Posterior vena cava (tissue), 2 donors: ENCODE measurements at regions not wholly inside any gene's neighbourhood (a gene's known extent, or its start where the extent isn't known, plus 50 kb on each side); places are given as distances from the start of the nearest gene placed in this dataset.
"Not testable (repeated sequence)": the region's sequence is repeated elsewhere in the genome, so short reads cannot be mapped to it uniquely, and the experiment has no call there.

Experiments
- DNase-seq: peaks from one replicate; pipeline ENCODE4 v3.0.0-alpha.2; 2020; ENCODE audit warnings: low spot score
- intact Hi-C, 2 donors: fragments of 100-400 bp; cut with DNase I; formaldehyde crosslinking; loops; one replicate each; pipeline versions ENCODE4 v1.14.1 to v1.14.2; 2022 to 2023
- donor health status: DM: yes; HTN: yes; CAD: no.
- donor health status: DM: yes; HTN: yes; CAD: no.

DNA sequence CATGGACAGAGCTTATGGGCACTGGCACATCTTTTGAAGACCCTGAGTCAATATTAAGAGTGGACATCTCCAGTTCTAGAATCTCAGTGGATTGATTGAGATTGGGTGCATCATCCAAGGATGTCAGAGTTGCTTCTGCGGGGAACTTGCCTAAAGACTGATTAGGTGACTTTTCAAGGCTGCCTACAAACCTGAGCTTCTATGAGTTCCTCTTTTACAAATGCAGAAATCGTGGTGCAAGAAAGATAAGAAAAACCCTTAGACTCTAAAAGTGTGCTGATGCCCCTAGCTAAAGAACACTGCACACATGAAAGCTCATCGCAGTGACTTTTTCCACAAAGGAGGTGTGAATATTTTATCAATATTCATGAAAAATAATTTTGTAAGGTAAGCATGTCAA lies 86.8 kb upstream of the NEDD4L start:
- DNase-seq: no peak
- intact Hi-C loops: no loop called here

DNA sequence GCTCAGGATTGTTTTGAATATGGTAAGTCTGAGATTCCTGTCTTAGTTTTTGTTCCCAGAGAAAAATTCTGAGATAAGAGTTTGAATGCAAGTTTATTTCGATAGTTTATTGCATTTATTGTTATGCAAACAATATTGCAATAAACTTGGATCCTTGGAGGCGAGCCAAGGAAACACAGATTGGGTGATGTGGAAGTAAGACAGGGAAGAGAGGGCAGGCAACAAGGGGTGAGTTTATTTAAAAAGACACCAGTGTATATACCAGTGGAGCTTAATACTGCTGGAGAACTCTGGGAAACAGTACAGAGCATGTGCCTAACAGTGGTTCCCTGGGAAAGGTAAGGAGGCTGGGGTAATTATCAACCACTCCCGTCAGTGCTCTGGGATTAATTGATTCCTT lies 87.5 kb upstream of the NEDD4L start:
- DNase-seq: no peak
- intact Hi-C loops: no loop called here

DNA sequence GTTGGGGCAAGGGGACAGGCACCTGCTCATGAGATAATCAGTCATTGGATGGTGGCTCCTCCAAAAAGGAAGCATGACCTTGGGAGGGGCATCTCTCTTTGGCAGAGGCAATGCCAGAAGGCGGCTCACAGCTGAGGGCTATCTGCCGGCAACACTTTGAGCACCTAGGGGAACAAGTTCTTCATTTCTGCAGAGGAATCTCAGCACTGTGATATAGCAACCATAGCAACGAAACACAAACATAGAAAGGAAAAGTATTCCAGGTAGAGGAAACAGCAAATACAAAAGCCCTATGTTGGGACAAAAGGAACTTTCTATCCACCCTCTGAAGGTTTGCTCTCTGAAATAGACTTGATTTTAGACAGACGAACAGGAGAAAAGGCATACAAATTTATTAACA lies 89.1 kb upstream of the NEDD4L start:
- intact Hi-C loops: no loop called here
- no peak for DNase-seq

DNA sequence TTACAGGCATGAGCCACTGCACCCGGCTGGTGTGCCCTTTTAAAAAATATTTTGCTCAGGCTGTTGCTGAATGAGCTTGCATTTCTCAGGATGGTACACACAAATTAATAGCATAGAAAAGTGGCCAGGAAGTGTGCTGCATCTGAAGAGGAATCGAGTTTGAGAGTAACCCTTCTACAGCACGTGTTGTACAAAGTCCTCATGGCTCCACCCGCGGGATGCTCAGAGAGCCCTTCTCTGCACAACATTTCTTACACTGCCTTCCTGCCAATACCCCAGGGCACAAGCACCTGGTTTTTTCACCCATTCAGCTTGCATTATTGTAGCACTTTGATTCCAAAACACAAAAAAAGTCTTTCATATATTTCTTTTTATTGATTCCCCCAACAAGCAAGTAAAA lies 90.1 kb upstream of the NEDD4L start:
- no peak for DNase-seq
- intact Hi-C loops: no loop called here

DNA sequence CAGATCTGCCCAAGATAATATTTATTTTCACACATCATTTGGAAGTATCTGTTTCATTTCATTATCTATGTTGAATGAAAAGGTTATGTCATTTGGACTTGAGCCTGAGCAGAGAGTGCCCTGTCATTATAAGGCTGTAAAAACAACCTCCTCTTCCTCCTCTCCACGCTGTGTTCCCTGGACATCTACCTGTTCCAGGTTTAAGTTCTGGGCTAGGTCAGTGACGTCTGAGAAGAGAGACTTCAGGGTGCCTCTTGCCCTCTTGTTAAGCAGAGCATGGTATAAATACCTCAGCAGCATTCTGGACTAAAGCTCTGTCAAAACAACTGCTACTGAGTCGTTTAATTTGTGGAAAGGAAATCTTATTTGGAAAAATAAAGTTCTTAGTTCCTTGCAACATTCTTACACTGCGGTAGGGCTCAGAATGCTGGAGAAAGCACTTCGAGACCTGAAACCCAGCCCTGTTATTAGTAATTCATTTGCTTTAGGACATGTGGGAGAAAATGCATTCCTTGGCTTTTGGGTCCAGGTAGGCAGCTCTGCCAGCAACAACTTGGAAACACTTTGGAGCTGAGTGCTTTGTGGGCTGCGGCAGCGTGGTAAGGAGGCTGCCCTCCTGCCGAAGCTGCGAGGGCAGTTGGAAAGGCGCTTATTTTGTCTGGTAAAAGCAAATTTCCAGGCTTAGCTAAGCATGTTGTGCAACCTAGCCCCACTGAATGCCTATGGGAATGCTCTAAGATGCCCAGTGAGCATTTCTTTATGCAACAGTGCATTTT lies 91.8 kb upstream of the NEDD4L start:
- intact Hi-C loops: no loop called here
- no peak for DNase-seq

DNA sequence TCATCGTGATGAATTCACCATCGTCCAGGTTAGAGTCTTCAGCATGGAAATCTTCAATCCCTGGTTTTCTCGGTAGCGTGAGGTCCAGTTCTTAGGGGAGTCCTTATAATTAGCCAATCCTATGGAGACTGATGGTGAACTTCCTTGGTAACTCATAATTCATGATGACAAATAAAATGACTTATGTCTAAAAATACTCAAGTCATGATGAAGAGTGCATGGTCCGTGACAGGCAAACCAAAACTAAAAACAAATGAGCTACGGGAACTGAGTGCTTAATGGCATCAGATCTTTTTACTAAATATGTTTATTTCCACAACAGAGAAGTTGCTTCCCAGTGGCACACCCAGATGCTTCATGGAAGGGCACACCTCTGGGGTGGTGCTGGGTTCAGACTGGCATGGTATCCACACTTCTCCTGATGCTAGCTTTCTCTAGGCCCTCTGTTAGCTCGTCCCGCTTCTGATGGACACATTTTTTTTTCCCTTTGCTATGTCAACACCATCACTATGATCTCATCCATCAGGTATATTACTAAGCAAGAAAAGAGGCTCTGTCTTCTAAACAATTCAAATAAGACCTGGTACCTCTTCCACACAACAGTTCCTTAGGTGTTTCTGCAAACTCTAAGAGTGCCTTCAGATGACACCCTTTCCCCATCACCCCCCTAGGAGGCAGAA lies 92.8 kb upstream of the NEDD4L start:
- DNase-seq: no peak
- intact Hi-C loops: no loop called here

DNA sequence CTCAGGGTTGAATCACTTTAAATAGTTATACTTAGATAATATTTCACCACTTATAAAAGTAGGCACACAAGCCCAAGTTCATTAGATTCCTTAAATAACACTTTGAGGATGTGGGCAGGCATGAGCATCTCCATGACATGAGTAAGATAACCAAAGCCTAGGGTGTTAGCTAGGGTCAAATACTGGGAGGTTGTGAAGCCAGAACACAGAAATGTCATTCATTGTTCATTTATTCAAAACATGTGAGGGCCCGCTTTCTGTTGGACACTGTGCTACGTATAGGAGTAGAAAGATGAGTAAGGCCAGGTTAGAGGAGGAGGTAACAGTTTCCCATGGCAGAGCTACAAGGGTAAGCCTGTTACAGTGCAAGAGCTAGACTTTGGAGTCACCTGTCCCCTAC lies 93.5 kb upstream of the NEDD4L start:
- intact Hi-C loops: no loop called here
- no peak for DNase-seq

DNA sequence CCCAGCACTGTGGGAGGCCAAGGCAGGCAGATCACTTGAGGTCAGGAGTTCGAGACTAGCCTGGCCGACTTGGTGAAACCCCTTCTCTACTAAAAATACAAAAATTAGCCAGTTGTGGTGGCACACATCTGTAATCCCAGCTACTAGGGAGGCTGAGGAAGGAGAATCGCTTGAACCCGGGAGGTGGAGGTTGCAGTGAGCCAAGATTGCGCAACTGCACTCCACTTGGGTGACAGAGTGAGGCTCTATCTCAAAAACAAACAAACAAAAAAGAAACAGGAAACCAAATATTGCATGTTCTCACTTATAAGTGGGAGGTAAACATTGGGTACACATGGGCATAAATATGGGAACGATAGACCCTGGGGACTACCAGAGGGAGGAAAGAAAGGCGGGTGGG lies 94.7 kb upstream of the NEDD4L start:
- intact Hi-C loops, DNase-seq: not testable (repeated sequence)

DNA sequence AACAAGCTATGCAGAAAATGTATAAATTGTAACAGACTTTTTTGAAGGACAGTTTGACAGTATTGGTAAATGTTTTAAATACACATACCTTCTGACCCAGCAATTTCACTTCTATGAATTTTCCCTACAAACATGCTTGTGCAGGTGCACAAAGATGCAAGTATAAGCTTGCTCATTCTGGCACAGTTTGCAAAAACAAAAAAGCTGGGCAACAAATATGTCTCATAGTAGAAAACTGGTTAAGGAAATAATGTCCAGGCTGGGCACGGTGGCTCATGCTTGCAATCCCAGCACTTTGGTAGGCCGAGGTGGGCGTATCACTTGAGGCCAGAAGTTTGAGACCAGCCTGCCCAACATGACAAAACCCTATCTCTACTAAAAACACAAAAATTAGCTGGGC lies 96.9 kb upstream of the NEDD4L start:
- DNase-seq: no peak
- intact Hi-C loops: no loop called here

DNA sequence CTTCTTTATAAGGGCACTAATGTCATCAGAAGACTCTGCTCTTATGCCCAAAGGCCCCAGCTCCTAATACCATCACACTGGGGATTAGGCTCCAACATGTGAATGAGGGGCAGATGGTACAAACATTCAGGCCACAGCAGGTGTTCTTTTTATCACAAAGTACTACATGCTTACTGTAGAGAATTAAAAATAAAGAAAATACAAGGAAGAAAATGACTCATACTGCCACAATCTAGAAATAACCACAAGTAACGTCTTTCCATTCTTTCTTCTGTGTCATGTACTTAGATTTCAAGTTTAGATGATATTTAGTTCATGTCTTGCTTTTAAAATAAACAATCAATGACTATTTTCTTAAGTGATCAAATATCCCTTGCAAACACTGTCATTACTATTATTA lies 100.3 kb upstream of the NEDD4L start:
- no peak for DNase-seq
- intact Hi-C loops: no loop called here

DNA sequence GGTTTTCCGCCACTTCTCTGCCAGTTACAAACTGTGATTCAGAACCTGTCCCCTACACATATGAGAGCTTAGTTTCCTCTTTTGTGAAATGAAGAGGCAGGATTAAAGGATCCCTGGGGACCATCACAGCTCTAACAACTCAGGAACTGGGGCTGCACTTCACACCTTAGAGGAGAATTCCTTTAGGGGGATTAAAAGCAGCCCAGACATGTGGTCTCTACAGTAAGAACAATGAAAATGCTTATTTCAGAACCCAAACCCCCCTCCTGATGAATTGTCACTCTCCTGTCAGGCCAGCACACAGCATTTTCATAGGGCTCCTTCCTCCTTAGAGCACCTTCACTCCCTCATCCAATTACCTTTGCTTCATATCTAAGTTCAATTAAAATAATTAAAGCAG lies 101.5 kb upstream of the NEDD4L start:
- intact Hi-C loops: no loop called here
- no peak for DNase-seq

DNA sequence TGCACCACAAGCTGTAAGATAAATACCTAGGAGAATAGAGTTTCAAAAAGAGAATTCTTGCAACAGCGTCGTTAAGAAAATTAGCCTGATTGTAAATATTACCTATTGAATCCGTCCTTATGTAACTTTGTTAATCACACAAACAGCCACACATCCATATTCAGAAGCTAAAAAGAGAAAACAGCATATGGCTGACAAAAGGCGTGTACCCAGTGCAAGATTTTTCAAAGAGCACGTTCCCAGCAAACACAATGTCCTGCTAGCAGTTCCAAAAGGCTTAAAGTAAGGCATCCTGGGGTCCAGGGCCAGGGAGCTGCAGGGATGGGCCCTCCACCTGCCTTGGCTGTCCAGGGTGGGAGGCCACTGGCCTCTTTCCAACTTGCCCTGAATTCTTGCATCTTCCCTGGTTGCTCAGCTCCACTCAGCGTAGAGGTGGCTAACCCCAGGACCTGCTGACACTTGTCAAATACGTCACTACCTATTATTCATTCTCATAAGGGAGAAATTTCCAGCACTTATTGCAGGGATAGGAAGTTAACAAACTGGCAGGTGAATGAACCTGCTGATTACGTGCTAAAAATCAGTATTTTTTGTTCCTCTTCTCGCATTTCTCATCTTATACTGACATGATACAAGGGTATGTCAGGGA lies 102.1 kb upstream of the NEDD4L start:
- DNase-seq: no peak
- intact Hi-C loops: no loop called here

DNA sequence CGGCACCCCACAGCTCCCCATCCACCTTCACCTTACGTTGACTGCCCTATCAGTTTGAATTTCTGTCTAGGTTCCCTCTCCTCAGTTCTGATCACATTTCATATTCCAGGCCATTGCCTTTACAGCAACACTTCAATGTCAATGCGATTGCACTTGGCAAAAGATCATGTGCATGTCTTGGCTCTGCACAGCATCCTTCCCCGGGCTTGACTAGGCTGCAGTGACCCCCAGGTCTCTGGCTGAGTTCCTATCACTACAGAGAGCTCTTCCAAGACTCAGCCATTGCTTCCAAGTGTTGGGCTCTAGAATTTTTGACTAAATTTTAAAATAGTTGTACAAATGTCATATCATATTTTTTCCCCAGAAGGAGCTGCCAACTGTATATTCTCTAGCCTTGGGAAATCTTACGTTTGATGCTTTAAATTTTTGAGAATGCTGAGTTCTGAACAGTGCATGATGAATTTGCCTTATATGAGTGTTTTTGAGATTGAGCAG lies 103.8 kb upstream of the NEDD4L start:
- intact Hi-C loops: no loop called here

DNA sequence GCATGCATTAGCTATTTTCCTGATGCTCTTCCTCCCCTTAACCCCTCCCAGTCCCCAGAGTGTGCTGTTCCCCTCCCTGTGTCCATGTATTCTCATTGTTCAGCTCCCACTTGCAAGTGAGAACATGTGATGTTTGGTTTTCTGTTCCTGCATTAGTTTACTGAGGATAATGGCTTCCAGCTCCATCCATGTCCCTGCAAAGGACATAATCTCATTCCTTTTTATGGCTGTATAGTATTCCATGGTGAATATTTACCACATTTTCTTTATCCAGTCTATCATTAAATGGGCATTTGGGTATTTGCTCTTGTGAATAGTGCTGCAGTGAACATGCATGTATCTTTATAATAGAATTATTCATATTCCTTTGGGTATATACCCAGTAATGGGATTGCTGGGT lies 109.7 kb upstream of the NEDD4L start:
- intact Hi-C loops, DNase-seq: not testable (repeated sequence)

More for the DNA sequence above, 103.8 kb upstream of the NEDD4L start:
- DNase-seq: no peak

DNA sequence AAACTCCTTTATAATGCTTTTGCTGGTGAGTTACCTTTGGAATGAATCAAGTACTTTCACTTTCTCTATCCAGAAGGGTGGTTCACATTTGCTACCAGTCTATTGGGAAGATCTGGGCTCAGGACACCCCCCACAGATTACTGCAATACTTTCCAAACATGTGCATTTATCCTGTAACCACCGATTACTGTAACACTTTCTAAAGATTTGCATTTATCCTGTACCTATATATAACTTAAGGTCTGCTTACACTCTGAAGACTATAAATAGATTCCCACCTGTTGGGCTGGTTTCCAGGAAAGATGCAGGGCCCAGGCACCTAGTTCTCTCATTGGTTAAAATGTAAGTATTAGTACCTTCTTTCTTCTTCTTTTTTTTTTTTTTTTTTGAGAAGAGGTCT lies 113.0 kb upstream of the NEDD4L start:
- intact Hi-C loops: no loop called here

DNA sequence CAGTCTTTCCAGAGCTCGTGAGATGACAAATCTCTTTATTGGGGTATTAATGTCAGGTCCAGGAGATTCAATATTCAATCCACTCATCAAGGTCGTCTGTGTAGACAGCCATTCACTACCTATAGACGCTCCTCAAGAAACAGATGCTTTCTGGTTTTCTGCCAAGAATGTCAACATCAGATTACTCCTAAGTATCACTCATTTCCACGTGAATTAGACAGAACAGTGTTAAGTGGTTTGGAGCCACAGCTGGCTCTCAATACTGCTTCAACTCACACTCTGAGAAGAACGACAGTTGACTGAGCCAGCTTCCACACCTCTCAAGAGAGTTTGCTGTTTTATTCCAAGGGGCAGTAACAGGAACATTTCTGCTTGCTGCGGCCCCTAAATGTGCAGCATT lies 113.5 kb upstream of the NEDD4L start:
- intact Hi-C loops: no loop called here
- no peak for DNase-seq

More for the DNA sequence above, 113.0 kb upstream of the NEDD4L start:
- no peak for DNase-seq

DNA sequence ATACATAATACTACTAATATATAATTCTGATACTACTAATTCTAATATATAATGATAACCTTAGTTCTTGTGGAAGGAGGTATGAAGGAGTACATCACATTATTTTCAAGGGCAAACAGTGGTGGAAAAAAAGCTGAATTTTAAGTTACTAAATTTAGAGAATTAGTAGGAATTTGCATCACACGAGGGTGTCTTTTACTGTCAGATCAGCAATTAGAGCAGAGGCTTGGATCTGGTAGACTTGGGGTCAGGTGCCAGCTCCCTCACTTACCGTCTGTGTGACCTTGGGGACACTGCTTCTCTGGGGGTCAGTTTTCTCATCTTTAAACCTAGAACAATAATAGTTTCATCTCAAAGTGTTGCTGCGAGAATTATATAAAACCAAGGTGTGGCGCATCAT lies 114.1 kb upstream of the NEDD4L start:
- DNase-seq: no peak
- intact Hi-C loops: no loop called here

DNA sequence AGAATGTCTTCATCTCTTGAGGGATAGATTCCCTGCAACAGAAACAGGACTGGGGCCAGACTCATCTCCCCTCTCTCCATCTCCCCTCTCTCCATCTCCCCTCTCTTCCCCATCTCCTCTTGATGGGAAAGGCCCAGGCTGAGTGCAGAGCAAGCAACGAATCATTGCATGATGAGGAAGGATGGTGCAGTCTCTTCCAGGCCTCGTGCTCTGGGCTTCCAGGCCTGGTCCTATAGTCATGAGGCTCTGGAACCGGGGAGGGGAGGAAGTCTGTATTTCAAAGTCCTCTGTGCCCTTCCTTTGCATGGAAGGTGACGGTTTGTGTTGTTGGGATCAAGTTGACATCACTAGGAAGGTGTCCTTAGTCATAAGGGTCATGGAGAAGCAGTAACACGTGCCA lies 115.6 kb upstream of the NEDD4L start:
- intact Hi-C loops: no loop called here
- DNase-seq: no peak

DNA sequence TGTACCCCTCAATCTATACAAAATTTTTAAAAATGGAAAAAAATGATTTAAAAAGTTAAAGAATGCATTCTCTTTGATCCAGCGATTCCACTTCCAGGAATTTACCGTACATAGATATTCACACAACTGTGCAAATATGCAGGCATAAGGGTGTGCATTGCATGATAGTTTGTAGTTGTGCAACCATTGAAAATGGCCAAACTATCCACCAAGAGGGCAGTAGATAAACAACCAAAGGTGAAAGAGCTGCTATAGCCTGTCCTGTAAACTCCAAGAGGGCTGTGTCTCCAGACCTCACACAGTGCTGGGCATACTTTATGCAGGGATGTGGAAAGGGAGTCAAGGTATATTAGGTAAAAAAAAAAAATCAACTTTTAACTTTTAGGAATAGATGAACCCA lies 116.5 kb upstream of the NEDD4L start:
- no peak for DNase-seq
- intact Hi-C loops: no loop called here

DNA sequence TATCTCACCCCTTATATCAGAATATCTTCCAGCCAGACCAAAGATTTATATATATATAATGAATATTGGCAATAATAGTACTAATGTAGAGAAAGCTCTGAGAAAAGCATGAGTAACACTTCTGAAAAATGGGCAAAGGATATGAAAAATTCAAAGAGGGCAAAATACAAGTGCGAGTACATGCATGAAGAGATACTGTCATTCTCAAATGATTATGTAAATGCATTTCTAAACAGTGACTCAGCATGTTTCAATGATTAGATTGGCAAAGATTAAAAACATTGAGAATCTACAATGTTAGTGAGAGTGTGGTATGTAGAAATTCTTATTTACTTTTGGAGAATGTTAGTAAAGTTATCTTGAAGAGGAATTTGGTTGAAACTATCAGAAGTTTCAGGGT lies 118.3 kb upstream of the NEDD4L start:
- no peak for DNase-seq

DNA sequence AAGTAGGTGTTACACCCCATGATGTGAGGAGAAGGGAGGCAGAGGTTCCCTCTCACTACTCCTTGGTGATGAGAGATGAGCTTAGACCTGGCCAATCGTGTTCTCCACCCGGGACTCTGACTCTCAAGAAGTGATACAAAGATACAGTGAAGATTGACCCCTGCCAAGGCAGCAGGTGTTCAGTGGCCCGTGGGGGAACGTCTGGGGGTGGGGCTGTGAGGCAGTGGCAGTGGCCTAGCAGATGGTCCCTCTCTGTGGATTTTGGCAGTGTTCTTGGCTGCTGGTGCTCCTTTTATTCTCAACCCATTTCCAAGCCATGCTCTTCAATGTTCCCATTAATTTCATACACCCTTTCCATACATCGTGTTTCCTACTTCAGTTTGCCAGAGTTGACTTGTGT lies 120.4 kb upstream of the NEDD4L start:
- no peak for DNase-seq
- intact Hi-C loops: no loop called here

More for the DNA sequence above, 118.3 kb upstream of the NEDD4L start:
- intact Hi-C loops: no loop called here
